ENCODE measurements at regions not wholly inside any gene's neighbourhood (a gene's known extent, or its start where the extent isn't known, plus 50 kb on each side); places are given as distances from the start of the nearest gene placed in this dataset.
"Not testable (repeated sequence)": the region's sequence is repeated elsewhere in the genome, so short reads cannot be mapped to it uniquely, and the experiment has no call there.

DNA sequence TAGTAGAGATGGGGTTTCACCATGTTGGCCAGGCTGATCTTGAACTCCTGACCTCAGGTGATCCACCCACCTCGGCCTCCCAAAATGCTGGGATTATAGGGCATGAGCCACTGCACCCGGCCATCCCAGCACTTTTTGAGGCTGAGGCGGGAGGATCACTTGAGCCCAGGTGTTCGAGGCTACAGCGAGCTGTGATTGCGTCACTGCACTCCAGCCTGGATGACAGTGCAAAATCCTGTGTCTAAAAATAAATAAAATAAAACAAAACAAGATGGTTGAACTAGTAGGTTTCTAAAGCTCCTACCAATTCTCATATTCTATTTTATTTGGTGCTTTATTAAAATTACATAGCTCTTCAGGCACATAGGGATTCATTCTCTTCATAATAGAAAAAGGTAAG is 890.3 kb upstream of the AUTS2 start:
- DNase-seq (ENCODE audit: low spot score) = no peak

DNA sequence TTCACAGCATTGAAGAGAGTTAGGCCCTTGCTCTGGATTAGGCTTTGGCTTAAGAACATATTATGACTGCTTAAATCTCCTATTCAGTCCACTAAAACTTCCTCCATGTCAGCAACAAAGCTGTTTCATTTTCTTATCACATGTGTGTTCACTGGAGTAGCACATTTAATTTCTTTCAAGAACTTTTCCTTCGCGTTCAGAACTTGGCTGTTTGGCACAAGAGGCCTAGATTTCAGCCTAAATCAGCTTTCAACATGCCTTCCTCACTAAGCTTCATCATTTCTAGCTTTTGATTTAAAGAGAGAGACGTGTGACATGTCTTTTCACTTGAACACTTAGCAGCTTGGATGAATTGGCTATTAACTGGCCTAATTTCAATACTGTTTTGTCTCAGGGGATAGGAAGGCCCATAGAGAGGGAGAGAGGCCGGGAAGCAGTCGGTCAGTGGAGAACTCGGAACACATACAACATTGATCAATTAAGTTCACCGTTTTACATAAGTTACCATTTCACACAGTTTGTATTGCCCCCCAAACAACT is 885.2 kb upstream of the AUTS2 start:
- no peak for DNase-seq (ENCODE audit: low spot score)

DNA sequence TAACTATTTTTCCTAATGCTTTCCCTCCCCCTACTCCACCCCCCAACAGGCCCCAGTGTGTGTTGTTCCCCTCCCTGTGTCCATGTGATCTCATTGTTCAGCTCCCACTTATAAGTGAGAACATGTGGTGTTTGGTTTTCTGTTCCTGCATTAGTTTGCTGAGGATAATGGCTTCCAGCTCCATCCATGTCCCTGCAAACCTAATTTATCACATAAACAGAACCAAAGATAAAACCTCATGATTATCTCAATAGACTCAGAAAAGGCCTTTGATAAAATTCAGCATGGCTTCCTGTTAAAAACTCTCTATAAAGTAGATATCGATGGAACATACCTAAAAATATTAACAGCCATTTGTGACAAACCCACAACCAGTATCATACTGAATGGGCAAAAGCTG is 884.1 kb upstream of the AUTS2 start:
- DNase-seq (ENCODE audit: low spot score) = not testable (repeated sequence)

DNA sequence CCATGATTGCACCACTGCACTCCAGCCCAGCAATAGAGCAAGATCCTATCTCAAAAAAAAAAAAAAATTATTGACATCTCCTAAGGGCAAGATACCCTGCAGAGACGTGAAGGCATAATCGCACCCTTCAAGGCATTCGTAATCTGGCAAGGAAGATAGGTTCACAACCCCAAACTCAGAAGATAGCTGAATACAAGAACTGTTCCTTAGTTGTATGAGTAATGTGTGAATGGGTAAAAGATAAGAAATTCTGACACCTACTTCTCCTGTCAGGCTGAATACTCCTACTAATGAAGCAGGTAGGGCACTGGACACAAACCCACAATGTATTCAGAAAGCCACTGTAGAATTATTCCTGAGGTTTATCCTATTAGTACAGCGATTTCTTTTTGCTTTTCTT is 882.4 kb upstream of the AUTS2 start:
- no peak for DNase-seq (ENCODE audit: low spot score)

DNA sequence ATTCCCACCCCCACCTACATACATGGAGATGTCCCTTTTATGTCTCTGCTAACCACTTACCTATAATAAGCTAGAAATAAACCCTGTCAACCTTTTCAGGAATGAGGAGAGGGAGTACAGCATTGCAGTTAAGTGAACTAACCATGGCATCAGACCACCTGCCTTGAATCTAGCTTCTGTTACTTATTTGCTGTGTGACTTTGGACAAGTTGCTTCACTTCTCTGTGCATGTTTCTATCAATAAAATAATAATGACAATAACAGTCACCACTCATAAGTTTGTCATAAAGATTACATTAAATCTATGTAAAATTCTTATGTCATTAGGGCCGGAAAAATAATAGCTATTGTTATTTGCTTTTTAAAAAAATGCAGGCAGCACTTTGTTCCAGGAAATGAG is 881.1 kb upstream of the AUTS2 start:
- DNase-seq (ENCODE audit: low spot score) = no peak

DNA sequence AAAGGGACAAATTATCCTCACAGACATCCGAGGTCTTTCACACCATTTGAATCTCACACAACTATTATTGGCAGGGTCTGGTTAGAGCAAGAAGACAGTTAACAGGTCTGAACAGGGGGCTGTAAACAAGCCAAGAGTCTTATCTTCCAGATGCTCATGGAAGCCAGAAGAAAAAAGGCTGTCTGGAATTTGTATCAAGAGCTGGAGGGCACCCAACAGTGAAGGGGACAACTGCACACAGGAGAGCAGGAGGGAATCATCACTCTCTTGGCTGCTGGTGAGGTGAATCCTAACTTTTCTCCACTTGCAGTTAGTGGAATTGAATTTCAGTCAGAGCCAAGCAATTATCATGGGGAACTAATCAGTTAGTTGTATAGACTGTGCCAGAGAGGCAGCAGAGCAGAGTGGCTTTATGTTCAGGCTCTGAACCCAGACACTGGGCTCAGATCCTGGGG is 880.2 kb upstream of the AUTS2 start:
- DNase-seq (ENCODE audit: low spot score) = no peak

- DNase-seq (ENCODE audit: low spot score) = no peak
Measured at GRCh38 chr7:68720697-68721096, 877.6 kb upstream of the AUTS2 start.

DNA sequence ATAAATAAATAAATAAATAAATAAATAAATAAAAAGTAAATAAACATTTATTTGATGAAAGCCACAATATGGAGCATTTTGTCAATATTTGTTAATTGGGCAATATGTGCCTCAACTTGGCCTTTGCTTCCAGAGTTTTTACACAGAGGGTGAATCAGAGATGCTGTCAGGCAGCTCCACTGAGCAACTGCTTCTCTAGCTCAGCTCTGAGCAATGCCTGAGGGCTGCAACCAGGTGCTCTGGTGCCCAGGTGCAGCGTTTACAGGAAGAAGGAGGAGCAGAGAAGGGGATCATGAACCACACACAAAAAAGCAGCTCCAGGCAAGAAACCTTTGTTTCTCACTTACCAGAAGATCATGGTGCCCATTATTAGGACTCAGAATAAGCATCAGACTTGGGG is 876.2 kb upstream of the AUTS2 start:
- no peak for DNase-seq (ENCODE audit: low spot score)

GRCh38 chr7:68724965-68725364 is 873.3 kb upstream of the AUTS2 start:
- no peak for DNase-seq (ENCODE audit: low spot score)

GRCh38 chr7:68725843-68726785 is 872.2 kb upstream of the AUTS2 start:
- no peak for DNase-seq (ENCODE audit: low spot score)

- not testable (repeated sequence) for DNase-seq (ENCODE audit: low spot score)
Measured at GRCh38 chr7:68728720-68729119, 869.6 kb upstream of the AUTS2 start.

GRCh38 chr7:68729371-68729770 is 868.9 kb upstream of the AUTS2 start:
- DNase-seq (ENCODE audit: low spot score) = no peak

DNA sequence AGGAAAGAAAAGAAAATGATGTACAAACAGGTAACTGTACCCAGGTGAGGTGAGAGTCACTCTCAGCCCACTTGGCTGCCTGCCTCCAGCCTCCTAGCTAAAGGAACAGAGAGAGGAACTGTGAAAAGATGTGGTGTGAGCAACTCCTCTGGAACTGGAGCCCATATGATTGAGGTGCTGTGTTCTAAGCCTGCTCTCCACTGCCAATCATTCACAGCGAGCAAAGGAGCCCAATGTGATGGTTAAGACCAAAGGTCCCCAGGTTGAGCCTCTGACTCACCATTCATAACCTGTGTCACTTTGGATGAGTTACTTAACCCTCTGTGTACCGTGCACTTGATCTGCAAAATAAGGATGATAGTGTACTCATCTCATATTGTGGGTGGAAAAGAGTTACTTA is 868.1 kb upstream of the AUTS2 start:
- no peak for DNase-seq (ENCODE audit: low spot score)

- DNase-seq (ENCODE audit: low spot score) = no peak
Measured at GRCh38 chr7:68730964-68731363, 867.3 kb upstream of the AUTS2 start.

- DNase-seq (ENCODE audit: low spot score) = no peak
Measured at GRCh38 chr7:68733219-68734153, 864.8 kb upstream of the AUTS2 start.

DNA sequence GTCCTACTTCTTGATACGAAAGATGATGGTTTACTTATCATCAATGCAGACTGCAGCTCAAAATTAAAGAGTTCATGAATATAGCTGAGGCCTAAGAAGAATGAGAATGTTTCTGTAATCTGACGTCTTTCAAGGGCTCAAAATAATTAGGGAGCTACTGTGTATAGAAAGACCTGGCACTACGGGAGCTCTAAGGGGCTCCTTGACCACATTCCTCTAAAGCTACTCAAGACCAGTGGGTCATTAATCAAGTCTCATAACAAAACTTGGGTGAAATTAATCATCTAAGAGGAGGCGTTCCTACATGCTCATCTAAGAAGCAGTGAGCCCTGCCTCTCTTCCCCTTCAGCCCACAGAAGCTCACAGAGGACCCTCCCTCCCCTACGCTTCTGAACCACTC is 863.8 kb upstream of the AUTS2 start:
- DNase-seq (ENCODE audit: low spot score) = no peak

GRCh38 chr7:68739306-68739705 is 859.0 kb upstream of the AUTS2 start:
- no peak for DNase-seq (ENCODE audit: low spot score)

DNA sequence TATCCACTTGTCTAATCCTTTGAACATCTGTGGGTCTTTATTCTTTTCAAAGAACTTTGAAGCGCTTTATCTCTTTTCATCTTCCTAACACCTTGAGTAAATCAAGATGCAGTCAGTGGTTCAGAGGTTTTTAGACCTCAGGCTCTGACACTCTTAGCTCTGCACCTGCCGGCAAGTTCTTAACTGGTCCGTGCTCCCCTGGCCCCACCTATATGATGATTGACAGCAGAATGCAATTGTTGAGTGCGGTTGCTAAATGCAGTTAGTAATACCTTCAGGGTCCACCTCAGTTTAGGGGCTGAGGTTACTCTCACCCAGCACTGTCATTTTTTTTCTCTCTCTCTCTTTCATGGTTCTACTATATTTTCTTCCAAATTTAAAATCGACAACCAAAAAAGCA is 854.2 kb upstream of the AUTS2 start:
- DNase-seq (ENCODE audit: low spot score) = no peak

DNA sequence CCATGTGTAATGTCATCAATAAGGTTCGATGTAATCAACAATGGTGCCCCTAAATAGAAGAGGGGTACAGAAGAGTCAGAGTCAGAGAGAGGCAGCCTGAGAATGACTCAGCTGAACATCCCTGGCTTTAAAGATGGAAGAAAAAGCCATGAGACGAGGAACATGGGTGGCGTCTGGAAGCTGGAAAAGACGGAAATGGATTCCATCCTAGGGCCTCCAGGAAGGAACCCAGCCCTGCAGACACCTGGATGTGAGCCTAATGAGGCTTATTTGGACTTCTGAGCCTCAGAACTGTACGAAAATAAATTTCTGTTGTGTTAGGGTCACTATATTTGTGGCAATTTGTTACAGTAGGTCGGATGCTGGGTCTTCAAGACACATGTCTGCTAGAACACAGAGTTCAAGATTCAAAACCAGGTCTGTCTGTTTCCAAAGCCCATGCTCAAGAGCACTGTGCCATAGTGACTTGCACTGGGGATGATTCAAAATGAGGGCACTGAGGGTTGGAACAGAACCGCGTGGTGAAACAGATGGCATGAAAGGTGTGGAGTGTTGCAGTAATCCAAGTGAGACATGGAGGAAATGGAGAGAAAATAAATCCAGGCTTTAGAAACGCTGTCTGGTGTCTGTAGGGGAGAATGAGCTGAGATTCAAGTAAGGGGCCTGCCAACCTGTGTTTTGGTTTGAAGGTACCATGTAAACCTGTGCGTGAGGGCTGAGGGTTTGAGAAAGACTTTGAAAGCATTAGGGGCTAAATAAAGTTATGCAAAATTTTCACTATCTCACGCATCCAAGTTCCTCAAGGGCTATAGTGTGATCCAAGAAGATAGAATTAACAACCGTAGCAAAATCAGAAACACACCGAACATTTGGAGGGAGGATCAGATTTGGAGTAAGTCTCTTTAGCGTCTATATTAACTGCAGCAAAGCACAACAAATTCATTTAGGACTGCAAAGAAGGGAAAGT is 849.1 kb upstream of the AUTS2 start:
- DNase-seq (ENCODE audit: low spot score) = no peak

GRCh38 chr7:68752485-68753178 is 845.6 kb upstream of the AUTS2 start:
- no peak for DNase-seq (ENCODE audit: low spot score)

DNA sequence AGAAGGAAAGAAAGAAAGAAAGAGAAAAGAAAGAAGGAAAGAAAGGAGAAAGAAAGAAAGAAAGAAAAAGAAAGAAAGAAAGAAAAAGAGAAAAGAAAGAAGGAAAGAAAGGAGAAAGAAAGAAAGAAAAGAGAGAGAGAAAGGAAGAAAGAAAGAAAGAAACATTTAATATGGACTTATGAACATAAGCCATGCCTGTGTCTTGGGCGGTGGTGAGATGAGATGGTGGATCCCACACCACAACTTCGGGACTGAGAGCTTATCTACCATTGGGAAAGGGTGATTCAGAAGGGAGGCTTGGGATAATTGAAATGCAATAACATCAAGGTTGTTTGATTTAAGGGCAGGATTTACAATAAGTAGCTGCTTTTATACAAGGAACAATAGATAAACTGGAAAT is 843.9 kb upstream of the AUTS2 start:
- no peak for DNase-seq (ENCODE audit: low spot score)

Measured in CD4-positive, alpha-beta T cell treated with Interleukin-2 at 100 ng/mL for 4 hours (primary cell).